Fibroblast of mammary gland (primary cell): ENCODE measurements at regions not wholly inside any gene's neighbourhood (a gene's known extent, or its start where the extent isn't known, plus 50 kb on each side); places are given as distances from the start of the nearest gene placed in this dataset.
A peak's percentile ranks its signal among the peaks of the same experiment; 100 is the strongest.
"Not testable (repeated sequence)": the region's sequence is repeated elsewhere in the genome, so short reads cannot be mapped to it uniquely, and the experiment has no call there.

Source experiments
- DNase-seq: peaks from one replicate; pipeline ENCODE4 v3.0.0-alpha.2; 2010; ENCODE audit warnings: low read depth
- H3K4me3 ChIP-seq: 2 replicates; pipeline ENCODE4 v1.5.1; 2011; ENCODE audit warnings: low read depth, mild to moderate bottlenecking, low read length, moderate library complexity; ENCODE audit not compliant: control insufficient read depth
- TF ChIP-seq, protein P1 (sequence below): conservative IDR thresholded peaks from 2 replicates; pipeline ENCODE4 v1.5.1; 2011; ENCODE audit warnings: low read depth, low read length, inconsistent platforms; ENCODE audit not compliant: control insufficient read depth, insufficient read depth

DNA sequence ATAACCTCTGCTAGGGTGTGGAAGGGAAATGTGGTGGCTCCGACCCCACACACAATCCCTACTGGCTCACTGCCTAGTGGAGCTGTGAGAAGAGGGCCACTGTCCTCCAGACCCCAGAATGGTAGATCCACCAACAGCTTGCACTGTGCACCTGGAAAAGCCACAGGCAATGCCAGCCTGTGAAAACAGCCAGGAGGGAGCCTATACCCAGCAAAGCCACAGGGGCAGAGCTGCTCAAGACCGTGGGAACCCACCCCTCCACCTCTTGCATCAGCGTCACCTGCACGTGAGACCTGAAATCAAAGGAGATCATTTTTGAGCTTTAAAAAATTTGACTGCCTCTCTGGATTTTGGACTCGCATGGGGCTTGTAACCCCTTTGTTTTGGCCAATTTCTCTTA is 249.0 kb upstream of the CDH2 start:
- no peak for DNase-seq
- TF ChIP-seq, protein P1, sequence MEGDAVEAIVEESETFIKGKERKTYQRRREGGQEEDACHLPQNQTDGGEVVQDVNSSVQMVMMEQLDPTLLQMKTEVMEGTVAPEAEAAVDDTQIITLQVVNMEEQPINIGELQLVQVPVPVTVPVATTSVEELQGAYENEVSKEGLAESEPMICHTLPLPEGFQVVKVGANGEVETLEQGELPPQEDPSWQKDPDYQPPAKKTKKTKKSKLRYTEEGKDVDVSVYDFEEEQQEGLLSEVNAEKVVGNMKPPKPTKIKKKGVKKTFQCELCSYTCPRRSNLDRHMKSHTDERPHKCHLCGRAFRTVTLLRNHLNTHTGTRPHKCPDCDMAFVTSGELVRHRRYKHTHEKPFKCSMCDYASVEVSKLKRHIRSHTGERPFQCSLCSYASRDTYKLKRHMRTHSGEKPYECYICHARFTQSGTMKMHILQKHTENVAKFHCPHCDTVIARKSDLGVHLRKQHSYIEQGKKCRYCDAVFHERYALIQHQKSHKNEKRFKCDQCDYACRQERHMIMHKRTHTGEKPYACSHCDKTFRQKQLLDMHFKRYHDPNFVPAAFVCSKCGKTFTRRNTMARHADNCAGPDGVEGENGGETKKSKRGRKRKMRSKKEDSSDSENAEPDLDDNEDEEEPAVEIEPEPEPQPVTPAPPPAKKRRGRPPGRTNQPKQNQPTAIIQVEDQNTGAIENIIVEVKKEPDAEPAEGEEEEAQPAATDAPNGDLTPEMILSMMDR, result no peak
- H3K4me3 ChIP-seq, result no peak overlapping the region

DNA sequence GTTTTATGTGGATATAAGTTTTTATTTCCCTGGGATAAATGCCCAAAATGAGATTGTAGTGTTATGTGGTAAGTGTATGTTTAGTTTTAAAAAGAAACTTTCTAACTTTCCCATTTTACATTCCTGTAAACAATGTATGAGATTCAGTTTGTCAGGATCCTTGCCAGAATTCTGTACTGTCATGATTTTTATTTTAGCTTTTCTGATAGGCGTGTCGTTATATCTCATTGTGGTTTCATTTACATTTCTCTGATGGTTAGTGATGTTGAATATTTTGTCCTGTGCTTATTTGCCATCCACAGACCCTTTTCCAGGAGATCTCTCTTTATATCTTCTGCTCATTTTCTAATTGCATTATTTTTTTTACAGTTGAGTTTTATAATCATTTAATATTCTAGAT is 245.6 kb upstream of the CDH2 start:
- DNase-seq, result no peak
- no peak overlapping the region for H3K4me3 ChIP-seq
- TF ChIP-seq, protein P1, result no peak

DNA sequence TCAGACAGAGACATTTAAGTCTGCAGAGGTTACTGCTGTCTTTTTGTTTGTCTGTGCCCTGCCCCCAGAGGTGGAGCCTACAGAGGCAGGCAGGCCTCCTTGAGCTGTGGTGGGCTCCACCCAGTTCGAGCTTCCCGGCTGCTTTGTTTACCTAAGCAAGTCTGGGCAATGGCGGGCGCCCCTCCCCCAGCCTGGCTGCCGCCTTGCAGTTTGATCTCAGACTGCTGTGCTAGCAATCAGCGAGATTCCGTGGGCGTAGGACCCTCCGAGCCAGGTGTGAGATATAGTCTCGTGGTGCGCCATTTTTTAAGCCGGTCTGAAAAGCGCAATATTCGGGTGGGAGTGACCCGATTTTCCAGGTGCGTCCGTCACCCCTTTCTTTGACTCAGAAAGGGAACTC is 245.0 kb upstream of the CDH2 start:
- H3K4me3 ChIP-seq, DNase-seq: not testable (repeated sequence)

DNA sequence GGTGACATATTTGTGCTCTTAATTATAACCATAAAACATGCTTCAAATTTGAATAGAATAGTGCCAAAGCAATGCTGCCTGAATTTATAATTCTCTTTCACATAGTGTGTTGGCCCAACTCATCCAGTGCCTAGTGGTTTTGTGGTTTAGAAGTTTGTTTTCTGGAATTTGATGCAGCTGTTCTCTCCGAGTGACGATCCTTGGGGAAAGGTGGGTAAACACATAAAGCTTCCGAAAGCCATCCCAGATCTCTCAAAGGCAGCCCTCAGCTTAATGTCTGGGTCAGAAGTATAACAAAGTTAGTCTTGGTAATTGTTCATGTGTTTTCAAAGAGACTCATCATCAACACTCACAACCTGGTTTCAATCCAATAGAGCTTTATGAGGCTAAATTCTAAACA is 235.6 kb upstream of the CDH2 start:
- no peak for DNase-seq
- TF ChIP-seq, protein P1, result no peak
- no peak overlapping the region for H3K4me3 ChIP-seq

DNA sequence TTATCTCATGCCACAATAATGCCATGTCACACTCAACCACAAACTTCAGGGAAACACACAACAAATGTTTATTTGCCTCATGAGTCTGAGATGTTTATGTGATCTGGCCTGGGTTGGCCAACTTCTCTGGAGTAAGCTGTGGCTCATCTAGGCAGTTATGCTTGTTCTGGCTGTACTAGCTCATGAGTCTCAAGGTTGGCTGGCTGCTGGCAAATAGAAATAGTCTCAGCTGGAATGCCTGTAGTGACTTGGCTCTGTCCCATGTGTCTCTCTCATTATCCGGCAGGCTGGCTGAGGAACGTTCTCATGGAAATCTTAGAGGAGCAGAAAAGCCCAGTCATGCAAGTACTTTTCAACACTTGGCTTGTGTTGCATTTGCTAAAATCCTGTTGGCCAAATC is 234.9 kb upstream of the CDH2 start:
- H3K4me3 ChIP-seq, result no peak overlapping the region
- peak; percentile 1 for DNase-seq
- TF ChIP-seq, protein P1, result no peak

DNA sequence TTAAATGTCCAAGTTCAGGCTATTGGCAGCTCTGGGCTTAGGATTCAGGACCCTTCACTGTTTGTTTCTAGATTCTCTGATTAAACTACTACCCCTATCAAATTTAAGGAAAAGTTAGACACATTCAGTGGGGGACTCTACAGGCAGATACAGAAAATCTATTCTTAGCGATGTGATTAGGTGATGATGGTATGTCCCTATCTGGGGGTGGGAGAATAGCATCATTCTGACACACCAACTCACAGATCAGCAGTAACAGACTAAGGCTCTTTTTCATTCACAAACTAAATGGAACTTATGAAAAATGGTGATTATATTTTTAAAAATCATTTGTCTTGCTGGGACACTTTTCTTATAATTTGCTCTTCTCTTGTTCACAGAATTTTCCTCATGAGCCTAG is 232.9 kb upstream of the CDH2 start:
- H3K4me3 ChIP-seq, result no peak overlapping the region
- TF ChIP-seq, protein P1, result no peak
- no peak for DNase-seq

DNA sequence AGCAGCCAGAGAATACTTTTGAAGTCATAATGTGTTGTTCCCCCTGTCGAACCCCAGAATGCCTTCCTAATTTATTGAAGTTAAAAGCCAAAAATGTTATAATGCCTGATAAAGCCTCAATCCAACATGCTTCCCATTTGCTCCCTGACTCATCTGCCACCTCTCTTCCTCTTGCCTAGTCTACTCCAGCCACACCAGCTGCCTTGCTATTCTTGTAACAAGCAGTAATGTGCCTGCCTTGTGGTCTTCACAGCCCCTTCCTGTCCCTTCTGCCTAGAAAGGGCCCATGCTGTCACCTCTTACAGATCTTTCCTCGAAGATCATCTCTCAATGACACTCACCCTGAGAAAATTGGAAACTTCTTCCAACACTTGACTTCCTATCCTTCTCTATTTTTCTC is 231.6 kb upstream of the CDH2 start:
- H3K4me3 ChIP-seq, result no peak overlapping the region
- DNase-seq, result no peak
- TF ChIP-seq, protein P1, result no peak
